M059J (cell line): ENCODE measurements at regions not wholly inside any gene's neighbourhood (a gene's known extent, or its start where the extent isn't known, plus 50 kb on each side); places are given as distances from the start of the nearest gene placed in this dataset.
A peak's percentile ranks its signal among the peaks of the same experiment; 100 is the strongest.
"Not testable (repeated sequence)": the region's sequence is repeated elsewhere in the genome, so short reads cannot be mapped to it uniquely, and the experiment has no call there.

Experiments used
- DNase-seq: peaks from one replicate; pipeline ENCODE4 v3.0.0-alpha.2; 2012; ENCODE audit warnings: low read depth

DNA sequence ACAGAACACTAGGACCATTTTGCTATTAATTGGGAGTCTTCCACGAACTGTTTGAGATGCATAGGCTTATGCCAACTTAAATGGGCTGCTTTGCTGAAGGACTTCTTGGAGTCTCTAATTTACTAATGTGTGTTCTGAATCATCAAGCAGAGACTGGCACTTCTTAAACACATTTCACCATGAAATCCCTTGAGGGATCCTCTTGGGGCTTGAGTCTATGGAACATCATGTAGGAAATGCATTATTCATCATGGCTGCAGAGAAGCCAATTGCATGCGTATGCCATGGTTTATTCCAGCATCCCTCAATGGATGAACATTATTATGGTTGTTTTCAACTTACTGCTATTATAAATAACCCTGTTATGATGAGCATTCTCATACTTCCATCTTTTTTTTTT, 73.4 kb downstream of the FGD2 start:
- no peak for DNase-seq

DNA sequence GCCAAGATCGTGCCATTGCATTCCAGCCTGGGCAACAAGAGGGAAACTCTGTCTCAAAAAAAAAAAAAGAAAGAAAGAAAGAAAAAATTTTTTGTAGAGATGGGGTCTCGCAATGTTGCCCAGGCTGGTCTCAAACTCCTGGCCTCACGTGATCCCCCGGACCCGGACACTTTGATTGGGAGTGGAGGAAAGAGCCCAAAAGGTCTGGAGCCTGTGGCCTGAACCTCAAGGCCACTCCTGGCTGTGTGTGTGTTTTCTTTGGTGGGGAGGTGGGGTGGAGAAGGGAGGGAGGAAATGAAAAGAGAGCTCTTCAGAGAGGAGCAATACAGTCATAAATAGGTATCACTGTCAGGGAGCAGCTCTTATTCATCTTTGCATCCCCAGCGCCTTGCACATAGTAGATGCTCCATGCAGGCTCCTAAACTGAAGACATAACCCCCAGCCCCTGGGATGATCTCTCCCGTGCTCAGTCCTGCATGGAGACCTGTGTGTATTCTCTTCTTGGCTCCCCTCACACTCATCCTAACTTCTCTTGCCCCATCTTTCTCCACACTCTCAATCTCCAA, 75.7 kb downstream of the FGD2 start:
- DNase-seq: no peak

GRCh38 chr6:37082390-37083130, 77.1 kb downstream of the FGD2 start:
- no peak for DNase-seq

DNA sequence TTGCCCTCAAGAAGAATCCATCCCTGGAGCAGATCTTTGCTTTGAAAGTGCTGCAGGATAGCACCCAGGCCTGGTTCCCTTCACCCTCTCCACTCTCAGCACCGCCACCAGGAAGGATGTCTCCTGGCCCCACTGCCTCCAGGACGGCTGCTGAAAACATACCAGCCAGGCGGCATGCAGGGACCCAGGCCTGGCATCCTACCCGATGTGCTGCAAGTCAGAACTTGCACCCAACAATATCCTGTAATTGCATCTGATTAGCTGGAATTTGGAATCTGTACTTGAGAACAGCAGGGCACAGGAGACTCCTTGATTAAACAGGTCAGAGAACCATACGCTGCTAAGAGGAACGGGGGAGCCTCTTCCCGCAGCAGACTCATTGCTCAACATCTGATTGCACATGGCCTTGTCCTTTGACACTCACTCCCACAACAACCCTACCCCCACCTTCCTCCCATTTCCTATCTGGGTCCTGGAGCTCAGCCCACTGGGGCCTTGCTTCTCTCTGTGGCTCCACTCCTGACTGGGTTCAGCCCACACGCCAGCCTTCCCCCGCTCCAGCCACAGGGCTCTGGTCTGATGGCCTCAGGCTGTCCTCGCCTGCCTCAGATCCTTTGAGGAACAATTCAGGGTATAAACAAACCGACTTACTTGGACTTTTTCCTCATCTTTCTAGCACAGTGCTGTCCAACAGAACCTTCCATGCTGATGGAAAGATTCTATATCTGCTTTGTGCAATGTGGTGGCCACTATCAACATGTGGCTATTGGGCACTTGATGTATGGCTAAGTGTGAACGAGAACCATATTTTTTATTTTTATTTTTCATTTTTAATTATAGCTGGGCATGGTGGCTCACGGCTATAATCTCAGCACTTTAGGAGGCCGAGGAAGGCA, 78.0 kb downstream of the FGD2 start:
- DNase-seq: peak; percentile 45

DNA sequence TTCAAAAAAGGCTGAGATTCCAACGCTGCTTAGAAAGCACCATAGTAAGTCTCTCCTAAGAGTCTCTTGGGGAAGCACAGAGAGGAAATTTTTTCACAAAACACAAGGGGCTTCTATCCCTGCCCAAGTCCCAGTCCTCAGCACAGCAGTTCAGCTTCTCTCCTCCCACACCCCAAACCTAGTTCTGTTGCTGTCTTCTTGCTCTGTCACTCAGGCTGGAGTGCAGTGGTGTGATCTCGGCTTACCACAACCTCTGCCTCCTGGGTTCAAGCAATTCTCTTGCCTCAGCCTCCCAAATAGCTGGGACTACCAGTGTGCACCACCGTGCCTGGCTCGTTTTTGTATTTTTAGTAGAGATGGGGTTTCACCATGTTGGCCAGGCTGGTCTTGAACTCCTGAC, 79.2 kb downstream of the FGD2 start:
- not testable (repeated sequence) for DNase-seq

- DNase-seq: no peak
These were observed 79.7 kb downstream of the FGD2 start for GRCh38 chr6:37085198-37085597.

DNA sequence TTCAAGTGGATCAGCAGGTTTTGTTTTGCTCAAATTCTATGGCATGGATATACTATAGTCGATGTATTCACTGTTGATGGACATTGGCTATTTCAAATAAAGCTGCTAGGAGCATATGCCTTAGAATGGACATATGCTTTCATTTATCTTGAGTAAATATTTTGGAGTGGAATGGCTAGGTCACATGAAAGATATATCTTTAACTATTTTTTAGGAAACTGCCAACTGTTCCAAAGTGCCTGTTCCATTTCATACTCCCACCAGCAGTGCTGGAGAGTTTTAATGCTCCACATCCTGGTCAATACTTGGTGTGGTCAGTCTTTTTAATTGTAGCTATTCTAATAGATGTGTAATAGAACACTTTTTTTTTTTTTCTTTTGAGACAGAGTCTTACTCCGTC, 81.1 kb upstream of the PIM1 start:
- DNase-seq: no peak

DNA sequence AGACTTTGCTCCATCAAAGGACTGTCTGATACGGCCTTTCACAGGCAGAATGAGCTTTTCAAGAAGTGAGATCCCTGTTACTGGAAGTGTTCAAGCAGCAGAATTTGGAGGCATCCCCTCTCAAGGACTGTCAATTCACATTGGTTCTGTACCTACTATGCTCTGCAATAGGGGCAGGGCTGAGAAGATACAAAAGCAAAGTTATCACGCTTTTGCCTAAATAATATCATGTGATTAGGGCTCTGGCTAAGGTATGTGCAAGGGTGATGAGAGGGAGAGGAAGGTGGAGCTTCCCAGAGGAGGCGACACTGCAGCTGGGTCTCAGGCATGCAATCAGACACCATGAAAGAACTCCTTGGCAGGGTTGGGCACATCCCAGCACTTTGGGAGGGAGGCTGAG, 80.2 kb upstream of the PIM1 start:
- DNase-seq: no peak

DNA sequence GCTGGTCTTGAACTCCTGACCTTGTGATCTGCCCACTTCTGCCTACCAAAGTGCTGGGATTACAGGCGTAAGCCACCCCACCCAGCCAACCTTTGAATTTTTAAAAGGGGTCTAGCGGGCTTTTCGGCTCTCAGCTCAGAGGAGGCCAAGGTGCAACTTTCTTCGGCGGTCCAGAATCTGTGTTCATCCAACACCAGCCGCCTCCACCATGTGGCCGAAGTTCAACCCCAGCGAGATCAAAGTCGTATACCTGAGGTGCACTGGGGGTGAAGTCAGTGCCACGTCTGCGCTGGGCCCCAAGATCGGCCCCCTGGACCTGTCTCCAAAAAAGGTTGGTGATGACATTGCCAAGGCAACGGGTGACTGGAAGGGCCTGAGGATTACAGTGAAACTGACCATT, 78.8 kb upstream of the PIM1 start:
- not testable (repeated sequence) for DNase-seq

GRCh38 chr6:37091586-37091985, 78.4 kb upstream of the PIM1 start:
- not testable (repeated sequence) for DNase-seq

GRCh38 chr6:37092923-37093727, 76.8 kb upstream of the PIM1 start:
- DNase-seq: no peak

- DNase-seq: no peak
These were observed 76.3 kb upstream of the PIM1 start for GRCh38 chr6:37093728-37094069.

DNA sequence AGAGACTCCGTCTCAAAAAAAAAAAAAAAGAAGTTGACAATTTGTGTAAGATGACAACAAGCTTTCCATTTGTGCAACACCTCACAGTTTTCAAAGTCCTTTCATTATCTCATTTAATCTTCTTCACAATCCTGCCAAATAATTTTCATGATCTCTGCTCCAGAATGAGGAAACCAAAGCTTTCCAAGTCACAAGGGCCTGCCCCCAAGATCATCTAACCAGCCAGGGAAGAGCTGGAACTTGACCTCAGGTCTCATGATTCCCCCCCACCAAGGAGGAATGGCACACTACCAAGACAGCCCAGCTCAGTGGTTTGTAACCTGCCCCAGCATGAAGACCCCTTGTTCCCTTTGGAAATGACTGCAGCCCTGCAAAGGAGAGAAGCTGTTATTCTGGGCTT, 74.0 kb upstream of the PIM1 start:
- no peak for DNase-seq

- DNase-seq: no peak
These were observed 72.6 kb upstream of the PIM1 start for GRCh38 chr6:37097335-37097734.

DNA sequence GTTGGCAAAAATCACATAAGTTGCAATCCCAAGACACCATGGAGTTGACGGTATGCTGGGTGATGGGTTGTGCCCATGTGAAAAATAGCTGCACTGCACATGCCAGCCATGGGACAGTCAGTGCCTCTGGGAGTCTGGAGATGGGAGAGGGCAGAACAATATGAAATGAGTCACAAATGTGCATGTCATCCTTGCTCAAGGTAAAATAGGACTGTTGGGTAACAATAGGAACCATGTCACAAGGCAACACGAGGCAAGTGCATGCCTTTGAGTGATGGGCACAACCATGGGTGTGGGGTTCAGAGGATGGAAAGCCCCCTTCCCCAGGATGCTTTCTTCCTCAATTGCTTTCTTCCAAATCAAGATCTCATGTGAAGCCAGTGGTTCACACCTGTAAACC, 70.5 kb upstream of the PIM1 start:
- peak; percentile 65 for DNase-seq

DNA sequence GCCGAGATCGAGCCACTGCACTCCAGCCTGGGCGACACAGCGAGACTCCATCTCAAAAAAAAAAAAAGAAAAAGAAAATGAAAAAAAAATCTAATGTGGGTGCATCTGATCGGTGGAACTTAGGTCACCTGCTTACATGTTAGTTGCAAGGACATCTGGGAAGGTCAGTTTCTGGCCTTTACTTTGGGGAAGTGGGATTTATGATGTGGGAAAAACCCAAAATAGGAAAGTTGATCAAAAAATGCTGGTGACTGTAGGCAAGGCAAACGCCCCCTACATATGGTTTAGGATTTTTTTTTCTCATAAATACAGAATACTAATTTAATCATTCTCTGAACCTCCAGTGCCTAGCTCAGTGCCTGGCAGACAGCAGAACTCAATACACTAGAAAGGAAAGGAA, 69.2 kb upstream of the PIM1 start:
- no peak for DNase-seq

- DNase-seq: no peak
These were observed 68.0 kb upstream of the PIM1 start for GRCh38 chr6:37101991-37102298.

GRCh38 chr6:37102299-37103168, 67.4 kb upstream of the PIM1 start:
- peak; percentile 96 for DNase-seq

GRCh38 chr6:37103169-37104039, 66.5 kb upstream of the PIM1 start:
- peak; percentile 71 for DNase-seq

GRCh38 chr6:37104824-37105147, 65.2 kb upstream of the PIM1 start:
- no peak for DNase-seq
